ENCODE measurements at regions not wholly inside any gene's neighbourhood (a gene's known extent, or its start where the extent isn't known, plus 50 kb on each side); places are given as distances from the start of the nearest gene placed in this dataset.

DNA sequence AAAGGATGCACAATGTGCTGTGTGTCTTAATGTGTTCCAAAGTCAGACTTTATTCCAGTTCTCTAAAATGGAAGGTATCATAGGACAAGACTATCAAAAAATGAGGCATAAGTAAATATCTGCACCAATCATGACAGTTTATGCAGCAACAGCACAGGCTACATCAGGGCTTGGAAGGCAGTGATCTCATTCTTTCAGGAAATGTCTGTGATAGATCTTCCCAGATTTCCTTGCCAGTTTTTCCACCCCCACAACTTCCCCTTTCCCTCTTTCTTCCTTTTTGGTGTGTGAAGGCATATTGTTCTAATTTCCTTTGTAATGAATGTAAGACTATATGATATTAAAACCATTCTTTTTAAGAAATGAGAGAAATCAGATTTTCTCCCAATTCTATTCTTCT is 326.7 kb downstream of the ATP23 start:
- DNase-seq (ENCODE audit: low read depth in 2 of 2): no peak

DNA sequence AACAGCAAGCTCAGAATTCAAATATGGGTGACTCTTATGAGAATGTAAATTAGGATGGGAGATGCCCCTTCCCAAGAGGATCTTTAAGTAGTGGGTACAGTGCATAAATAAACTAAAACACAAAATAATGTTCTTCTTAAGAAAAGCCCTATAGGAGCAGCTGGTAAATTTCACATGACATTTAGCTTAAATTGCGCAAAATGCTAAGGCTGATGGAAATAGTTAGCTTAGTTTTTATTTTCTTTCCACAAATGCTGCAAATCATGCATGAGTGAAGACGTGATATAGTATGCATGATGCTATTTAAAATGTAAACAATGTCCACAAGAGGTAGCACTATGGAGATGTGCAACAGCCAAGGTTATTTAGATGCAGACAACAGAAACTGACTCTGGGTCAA is 328.1 kb downstream of the ATP23 start:
- DNase-seq (ENCODE audit: low read depth in 2 of 2): no peak

DNA sequence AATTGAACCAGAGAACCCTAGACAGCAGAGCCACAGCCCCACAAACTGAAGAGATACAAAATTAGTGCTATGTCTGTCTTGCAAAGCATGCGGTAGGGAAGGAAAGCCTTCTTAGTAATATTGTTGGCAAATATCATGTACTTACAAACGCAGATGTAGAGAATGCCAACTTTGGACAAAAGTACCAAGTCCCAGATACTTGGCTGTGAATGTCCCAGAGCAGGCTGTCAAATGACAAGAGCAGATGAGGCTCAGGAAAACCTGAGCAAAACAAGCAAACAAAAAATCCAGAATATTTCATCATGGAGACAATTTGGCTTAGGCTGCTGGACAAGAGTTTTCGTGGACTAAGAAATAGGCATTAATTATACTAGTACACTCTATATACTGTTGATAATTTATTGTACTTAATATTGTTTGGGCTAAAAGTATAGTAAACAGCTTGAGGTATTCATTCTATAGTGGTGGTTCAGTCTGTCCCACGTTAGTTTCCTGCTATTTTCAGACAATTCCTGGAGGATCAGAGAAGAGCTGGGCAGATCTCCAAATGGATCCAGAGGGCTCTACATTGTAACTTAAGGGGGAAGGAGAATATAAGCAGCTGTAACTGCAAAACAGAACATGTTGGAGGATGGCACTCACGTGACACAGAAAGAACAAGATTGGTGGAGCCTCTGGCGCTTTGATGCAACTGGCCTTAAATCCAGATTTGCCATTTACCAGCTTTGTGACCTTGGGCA is 329.8 kb downstream of the ATP23 start:
- no peak for DNase-seq (ENCODE audit: low read depth in 2 of 2)

DNA sequence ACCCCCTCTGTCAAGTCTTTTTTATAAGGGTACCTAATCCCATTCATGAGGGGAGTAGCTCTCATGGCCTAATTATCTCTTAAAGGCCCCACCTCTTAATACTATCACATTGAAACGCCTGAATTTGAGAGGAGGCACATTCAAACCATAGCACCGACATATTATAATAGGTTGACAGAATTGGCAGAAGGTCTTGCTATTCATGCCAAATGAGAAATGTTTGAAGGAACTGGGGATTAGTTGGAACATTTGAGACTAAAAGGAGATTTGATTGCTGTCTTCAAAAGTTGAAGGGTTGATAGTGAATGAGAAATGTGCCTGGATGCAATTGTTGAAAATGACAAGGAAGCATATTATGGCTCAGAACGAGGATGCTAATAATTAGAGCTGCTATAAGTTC is 331.1 kb downstream of the ATP23 start:
- DNase-seq (ENCODE audit: low read depth in 2 of 2): no peak

DNA sequence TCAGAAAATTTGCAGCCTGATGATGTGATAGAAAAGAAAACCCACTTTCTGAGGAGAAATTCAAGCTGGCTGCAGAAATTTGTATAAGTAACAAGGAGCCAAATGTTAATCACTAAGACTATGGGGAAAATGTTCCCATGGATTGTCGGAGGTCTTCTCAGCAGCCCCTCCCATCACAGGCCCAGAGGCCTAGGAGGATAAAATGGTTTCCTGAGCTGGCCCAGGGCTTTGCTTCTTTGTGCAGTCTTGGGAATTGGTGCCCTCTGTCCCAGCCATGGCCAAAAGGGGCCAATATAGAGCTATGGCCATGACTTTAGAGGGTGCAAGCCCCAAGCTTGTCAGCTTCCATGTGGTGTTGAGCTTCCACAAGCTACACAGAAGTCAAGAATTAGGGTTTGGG is 335.9 kb downstream of the ATP23 start:
- DNase-seq (ENCODE audit: low read depth in 2 of 2): no peak

DNA sequence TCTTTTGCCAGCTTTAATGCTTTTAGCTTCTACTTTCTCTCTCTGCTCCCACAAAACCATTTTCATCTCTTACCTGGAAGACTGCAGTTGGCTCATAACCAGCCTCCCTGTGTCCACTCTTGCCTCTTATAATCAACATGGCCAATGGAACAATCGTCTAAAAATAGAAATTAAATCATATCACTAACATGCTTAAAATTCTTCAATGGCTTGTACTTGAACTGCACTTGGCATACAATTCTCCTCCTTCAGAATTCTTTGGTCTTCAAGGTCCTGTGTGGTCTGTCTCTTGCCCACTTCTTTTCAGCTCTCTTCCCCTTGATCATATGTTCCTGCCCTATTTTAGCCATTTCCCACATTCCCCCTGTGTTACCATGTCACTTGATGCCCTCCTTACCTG is 342.2 kb downstream of the ATP23 start:
- no peak for DNase-seq (ENCODE audit: low read depth in 2 of 2)

DNA sequence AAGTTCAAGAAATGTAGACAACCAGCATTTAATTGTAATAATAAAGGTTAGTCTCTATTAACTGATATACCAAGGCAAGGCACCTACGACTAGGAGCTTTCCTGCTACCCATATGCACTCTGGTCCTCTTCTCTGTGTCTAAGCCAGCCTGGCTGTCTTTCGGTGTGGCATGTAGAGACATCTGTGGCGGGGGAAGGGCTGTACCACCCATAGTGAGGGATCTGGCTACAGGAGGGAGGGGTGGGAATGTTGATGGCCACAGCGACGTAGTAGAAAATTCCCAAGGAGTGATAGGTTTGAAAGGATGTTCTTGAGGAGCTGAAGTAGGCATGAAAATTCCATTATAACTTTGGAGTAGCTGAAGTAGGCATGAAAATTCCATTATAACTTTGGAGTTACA is 344.2 kb downstream of the ATP23 start:
- DNase-seq (ENCODE audit: low read depth in 2 of 2): no peak

DNA sequence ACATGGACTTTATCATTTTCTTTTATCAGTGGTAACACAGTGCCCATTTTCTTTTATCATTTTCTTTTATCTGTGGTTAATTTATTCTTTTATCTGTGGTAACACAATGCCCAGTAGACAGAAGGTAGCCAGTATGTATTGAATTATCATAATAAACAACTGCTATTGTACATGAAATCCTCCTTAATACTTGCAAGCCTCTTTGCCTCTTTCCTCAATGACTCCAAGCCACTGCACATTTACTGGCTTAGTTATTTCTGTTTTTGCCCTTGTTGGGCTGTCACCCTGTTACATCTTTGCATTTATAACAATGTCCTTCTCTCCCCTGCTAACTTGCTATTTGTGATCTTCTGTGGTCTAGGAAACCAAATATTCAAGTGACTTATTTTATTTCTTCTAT is 345.0 kb downstream of the ATP23 start:
- DNase-seq (ENCODE audit: low read depth in 2 of 2): no peak

DNA sequence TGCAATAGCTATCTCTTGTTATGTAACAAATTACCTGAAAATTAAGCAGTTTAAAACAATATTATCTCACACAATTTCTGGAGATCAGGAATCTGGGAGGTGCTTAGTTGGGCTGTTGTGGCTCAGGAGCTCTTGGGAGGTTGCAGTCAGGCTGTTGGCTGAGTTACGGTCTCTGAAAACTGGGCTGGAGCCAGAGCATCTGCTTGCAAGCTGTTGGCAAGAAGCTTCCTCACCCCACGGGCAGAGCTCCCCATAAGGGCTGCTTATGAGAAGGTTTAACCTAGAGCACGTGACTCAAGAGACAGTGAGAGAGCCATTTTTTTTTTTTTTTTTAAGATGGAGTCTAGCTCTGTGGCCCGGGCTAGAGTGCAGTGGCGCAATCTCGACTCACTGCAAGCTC is 346.8 kb downstream of the ATP23 start:
- DNase-seq (ENCODE audit: low read depth in 2 of 2): no peak

DNA sequence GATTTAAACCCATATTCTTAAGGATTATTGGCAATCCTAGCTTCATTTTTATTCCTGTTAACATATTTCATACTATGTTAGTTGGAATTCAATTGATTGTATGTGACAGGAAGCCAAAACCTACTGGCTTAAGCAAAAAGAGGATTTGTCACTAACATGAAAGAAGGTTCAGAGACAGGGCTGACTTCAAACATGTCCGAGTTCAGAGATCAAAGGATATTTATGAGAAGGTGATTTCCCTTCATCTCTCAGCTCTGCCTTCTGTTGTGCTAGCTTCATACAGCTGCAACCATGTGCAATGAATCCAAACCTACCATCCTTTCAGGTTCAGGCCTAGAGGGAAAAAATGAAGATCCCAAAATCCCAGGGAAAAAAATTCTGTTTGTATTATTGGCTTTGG is 349.7 kb downstream of the ATP23 start:
- no peak for DNase-seq (ENCODE audit: low read depth in 2 of 2)

DNA sequence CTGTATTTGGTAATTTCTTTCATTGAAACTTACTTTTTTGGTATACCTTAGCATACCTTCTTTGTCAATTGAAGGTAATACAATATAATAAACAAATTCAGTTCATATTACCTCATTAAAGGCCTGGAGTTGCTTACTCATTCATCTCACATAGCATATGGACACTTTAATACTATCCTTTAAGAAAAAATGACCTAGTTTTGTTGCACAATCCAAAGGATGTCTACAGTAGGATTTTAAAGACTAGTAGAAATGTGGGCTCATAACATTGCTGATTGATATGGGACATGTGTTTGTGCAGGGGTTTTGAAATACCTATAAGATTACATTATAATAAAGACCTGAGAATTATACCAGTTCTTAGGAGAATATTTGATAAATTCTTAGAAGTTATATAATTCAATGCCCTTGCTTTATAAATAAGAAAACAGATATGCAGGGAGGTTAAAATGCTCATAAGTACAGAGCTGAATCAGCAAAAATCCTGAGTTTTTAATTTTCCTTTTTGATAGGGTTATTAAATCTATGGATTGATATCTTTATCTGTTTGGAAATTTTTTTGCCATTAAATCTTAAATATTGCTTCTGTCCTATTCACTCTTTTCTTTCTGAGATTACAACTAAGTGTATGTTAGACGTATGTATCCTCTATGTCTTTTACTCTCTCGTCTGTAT is 352.1 kb downstream of the ATP23 start:
- no peak for DNase-seq (ENCODE audit: low read depth in 2 of 2)

DNA sequence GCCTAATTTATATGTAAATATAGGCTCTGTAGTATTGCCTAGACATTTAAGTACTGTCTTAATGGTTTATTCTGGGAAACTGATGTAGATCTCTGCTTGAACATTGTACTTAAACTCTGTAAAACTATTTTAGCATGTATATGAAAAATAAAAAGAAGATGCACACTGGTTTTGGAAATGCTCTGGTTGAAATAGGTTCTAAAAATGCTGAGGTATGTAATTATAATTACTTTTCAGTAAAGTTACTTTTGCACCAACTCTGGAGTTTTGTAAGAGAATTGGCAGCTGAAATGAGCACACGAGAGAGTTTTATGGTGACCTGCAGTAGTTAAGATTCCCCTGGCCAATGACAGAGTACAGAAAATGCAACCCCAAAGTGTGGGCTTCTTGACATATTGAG is 353.9 kb downstream of the ATP23 start:
- DNase-seq (ENCODE audit: low read depth in 2 of 2): no peak

DNA sequence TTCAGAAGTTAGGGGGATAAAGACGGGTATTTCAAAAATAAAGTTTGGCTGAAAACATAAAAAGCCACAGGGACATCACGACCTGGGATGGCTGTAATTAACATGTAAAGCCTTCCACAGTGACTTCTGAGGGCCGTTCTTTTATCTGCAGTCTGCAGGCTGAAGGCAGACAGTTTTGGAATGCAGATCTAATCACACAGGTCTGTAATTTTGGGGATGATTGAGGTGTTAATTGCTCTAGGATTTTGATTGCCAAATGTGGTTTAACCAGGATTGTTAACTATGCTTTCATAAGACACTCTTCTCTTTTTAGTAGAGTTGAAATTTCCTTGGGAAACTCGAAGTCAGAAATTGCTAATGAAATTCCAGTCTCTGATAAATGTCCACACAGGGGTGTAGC is 355.5 kb downstream of the ATP23 start:
- no peak for DNase-seq (ENCODE audit: low read depth in 2 of 2)

DNA sequence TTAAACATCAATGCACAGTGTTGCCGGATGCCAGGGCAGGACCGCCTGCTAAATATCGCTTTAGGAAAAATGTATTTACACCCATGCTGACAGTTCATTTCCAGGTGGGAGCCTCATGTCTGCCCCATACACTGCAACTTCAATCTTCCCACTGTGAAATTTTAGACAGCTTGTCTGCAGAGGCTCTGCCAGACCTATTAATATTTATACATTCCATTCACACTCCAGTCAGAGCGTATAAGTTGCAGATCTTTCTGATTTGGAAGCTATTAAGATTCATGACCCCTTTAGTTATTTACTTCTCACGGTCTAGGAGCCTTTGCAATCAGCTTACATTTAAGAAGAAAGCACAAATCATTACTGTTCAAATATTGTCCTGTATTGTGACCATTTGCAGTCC is 357.4 kb downstream of the ATP23 start:
- DNase-seq (ENCODE audit: low read depth in 2 of 2): no peak

DNA sequence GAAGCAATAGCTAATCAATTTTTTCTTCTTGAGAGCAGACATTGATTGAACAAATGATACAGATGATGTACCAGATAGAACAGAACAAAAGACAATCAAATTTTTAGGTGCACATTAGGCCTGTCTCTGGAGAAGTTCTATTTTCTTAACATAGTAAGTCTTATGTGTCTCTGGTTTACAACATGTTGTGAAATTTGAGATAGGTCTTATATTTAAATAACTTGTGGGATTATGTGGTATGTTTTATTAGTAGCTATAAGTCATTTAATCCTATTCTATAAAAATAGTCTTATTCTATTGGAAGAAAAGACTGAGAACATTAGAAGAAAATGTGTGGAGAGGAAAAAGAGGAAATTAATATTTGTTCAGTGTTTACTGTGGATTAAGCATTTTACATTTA is 358.0 kb downstream of the ATP23 start:
- no peak for DNase-seq (ENCODE audit: low read depth in 2 of 2)

DNA sequence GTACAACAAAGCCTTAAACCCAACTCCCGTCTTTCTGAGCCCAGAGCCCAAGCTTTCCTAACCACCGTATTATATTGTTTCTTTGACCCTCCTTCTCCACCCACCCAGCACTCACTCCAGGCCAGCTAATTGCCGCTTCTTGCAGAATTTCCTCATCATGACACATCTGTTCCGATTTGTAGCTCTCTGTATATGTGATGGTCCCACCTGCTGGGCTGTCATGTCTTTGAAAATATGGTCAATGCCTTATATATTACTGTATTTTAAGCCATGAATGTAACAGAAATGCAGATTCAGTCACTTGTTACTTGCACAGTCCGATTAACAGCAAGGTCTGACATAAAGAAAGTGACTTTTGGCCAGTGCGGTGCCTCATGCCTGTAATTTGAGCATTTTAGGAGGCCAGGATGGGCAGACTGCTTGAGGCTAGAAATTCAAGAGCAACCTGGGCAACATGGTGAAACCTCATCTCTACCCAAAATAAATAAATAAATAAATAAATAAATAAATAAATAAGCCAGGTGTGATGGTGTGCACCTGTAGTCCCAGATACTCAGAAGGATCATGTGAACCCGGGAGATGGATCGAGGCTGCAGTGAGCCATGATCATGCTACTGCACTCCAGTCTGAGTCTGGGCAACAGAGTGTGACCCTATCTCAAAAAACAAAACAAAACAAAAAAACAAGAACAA is 359.8 kb downstream of the ATP23 start:
- no peak for DNase-seq (ENCODE audit: low read depth in 2 of 2)

DNA sequence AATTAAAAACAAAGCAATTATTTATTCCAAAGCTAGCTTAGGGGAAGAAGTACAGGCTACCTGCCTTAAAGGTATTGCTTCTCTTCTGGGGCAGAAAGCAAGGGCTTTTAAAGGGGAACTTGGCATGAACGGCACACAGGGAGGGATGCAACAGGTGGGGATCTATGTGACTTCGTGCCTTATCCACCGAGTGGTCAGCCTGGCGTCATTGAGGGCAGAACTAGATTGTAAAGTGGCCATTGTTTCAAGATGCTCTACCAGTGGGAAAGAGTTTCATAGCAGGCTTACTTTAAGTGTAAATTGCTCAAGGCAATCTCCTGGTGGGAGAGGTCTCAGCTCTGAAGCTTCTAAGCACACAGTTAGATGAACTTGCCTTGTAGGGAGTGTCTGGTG is 360.4 kb downstream of the ATP23 start:
- no peak for DNase-seq (ENCODE audit: low read depth in 2 of 2)

DNA sequence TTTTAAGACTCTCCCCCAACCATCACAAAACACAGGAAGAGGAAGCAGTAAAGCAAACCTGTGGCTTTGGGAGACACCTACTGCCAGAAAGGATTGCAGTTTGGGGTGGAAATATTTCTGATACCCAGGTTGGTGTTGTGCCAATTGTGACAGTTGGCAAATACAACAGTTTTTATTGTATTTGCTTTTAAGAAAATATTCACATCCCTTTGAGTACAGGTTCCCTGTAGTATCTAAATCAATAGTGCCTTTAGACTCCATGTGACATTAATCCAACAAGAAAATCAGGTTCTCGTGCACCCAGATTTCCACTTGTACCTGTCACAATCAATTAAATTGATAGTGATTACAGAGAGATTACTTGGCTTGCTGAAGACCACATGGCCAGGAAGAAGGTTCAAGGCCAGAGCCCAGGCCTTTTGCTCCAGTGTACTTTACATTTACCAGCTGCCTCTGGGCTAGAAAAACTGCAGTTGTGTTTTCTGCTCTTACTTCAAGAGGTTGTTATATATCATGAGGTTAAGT is 361.2 kb downstream of the ATP23 start:
- no peak for DNase-seq (ENCODE audit: low read depth in 2 of 2)

DNA sequence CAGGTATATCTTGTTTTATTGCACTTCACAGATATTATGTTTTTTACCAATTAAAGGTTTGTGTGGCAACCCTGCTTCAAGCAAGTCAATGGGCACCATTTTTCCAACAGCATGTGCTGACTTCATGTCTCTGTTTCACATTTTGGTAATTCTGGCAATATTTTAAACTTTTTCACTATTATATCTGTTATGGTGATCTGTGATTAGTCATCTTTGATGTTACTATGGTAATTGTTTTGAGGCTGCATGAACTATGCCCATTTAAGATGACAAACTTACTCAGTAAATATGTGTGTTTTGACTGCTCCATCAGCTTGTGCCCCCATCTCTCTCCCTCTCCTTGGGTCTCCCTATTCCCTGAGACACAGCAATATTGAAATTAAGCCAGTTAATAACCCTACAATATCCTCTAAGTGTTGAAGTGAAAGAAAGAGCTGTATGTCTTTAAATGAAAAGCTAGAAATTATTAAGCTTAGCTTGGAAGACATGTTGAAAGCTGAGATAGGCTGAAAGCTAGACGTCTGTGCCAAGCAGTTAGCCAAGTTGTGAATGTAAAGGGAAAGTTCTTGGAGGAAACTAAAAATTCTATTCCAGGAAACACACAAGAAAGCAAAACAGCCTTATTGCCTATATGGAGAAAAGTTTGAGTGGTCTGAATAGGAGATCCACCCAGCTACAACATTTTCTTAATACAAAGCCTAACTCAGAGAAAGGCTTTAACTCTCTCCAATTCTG is 365.1 kb downstream of the ATP23 start:
- no peak for DNase-seq (ENCODE audit: low read depth in 2 of 2)

DNA sequence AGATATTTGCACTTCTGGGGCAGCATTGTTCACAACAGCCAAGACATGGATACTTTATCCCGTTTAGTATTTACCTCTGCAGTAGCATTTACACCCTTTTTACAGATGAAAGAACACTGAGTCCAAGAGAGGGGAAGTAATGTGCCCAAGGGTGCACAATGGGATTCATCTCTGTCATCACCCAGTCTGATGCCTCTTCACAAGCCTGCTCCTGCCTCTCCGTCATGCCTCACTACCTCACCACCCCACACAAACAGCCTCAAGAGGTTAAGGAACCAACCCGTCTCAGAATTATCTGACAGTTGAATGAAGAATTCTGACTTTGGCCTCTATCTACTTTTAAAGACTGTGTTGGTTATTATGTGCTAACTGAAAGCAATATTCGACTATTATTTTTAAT is 368.4 kb downstream of the ATP23 start:
- no peak for DNase-seq (ENCODE audit: low read depth in 2 of 2)

DNA sequence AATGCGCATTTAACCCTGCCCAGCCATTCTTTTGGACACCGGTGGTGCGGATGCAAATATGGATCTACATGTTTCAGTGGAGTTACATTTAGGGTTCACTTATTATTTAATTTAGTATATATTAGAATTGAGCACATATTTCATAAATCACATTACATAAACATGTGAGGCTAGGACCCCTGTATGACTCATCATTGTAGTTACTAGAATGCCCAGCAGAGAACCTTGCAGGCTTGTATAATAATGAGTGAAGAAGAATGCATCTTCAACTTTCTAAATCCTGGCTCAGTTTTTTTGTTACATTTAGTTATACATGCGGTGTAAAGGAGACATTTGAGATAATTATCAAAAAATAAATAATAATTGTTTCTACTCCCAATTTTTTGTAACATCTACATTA is 369.0 kb downstream of the ATP23 start:
- no peak for DNase-seq (ENCODE audit: low read depth in 2 of 2)

Data from stimulated activated CD4-positive, alpha-beta T cell treated with anti-CD3 and anti-CD28 coated beads, Interleukin-4, amount 100 ng/mL, for 48 hours (primary cell).